Panc1 (cell line): ENCODE measurements at regions not wholly inside any gene's neighbourhood (a gene's known extent, or its start where the extent isn't known, plus 50 kb on each side); places are given as distances from the start of the nearest gene placed in this dataset.
"Not testable (repeated sequence)": the region's sequence is repeated elsewhere in the genome, so short reads cannot be mapped to it uniquely, and the experiment has no call there.

Experiments used
- ATAC-seq: fragments of 200-7000 bp; cut with Tn5 transposase; 2 replicates; pipeline ENCODE4 v1.9.1; 2020; ENCODE audit warnings: mild to moderate bottlenecking, moderate library complexity
- BruUV-seq: library from RNA; stranded (reverse); fragments of 400-500 nt; replicated peaks from 2 replicates; lab custom pipeline; 2021; lab: Mats Ljungman, UMichigan
- CTCF ChIA-PET: fragments of 300-600 bp; sonication (Branson Sonifier 250); formaldehyde crosslinking; loops from one replicate; lab custom pipeline; 2022; ENCODE audit warnings: antibody characterized with exemption; lab: Charles Lee
- POLR2A ChIA-PET: fragments of 300-600 bp; sonication (Branson Sonifier 250); formaldehyde crosslinking; loops from one replicate; lab custom pipeline; 2022; ENCODE audit warnings: antibody characterized with exemption; lab: Charles Lee
- DNase-seq: peaks from one replicate; pipeline ENCODE4 v3.0.0-alpha.2; 2010; ENCODE audit warnings: low read depth, low spot score
- H3K27ac ChIP-seq: 2 replicates; pipeline ENCODE4 v1.5.1; 2011; ENCODE audit warnings: mild to moderate bottlenecking, low read length, inconsistent platforms
- H3K27me3 ChIP-seq: fragments of 200-500 bp; sonication (Bioruptor generic); 2 replicates; pipeline ENCODE4 v1.6.0; 2014; ENCODE audit warnings: low read length, inconsistent platforms; ENCODE audit not compliant: control insufficient read depth, insufficient read depth
- H3K36me3 ChIP-seq: fragments of 200-500 bp; sonication (Bioruptor generic); 2 replicates; pipeline ENCODE4 v1.5.1; 2014; ENCODE audit warnings: inconsistent platforms, mild to moderate bottlenecking, low read length, moderate library complexity; ENCODE audit not compliant: control insufficient read depth, insufficient read depth
- H3K4me1 ChIP-seq: 2 replicates; pipeline ENCODE4 v1.5.1; 2011; ENCODE audit warnings: inconsistent platforms, mild to moderate bottlenecking, low read length, moderate library complexity; ENCODE audit not compliant: control insufficient read depth, insufficient read depth
- H3K4me3 ChIP-seq, 2 experiments: 2 replicates each; pipeline ENCODE4 v1.5.1; 2011 to 2012; ENCODE audit warnings: low read depth in 2 of 2, low read length in 2 of 2, mild to moderate bottlenecking in 2 of 2, inconsistent platforms in 1 of 2, moderate library complexity in 1 of 2
- H3K9me3 ChIP-seq: fragments of 200-500 bp; sonication (Bioruptor generic); 2 replicates; pipeline ENCODE4 v1.5.1; 2014; ENCODE audit warnings: low read depth, mild to moderate bottlenecking, inconsistent platforms, low read length, moderate library complexity; ENCODE audit not compliant: control insufficient read depth, insufficient read depth
- POLR2AphosphoS5 ChIP-seq: IDR thresholded peaks from 2 replicates; pipeline ENCODE4 v1.6.1; 2012; ENCODE audit warnings: mild to moderate bottlenecking, low read depth, low read length, moderate library complexity
- SIN3A ChIP-seq: IDR thresholded peaks from 2 replicates; pipeline ENCODE4 v1.6.1; 2012; ENCODE audit warnings: low read depth, mild to moderate bottlenecking, low read length, moderate library complexity, borderline replicate concordance; ENCODE audit not compliant: insufficient read depth
- TCF7L2 ChIP-seq: IDR thresholded peaks from 2 replicates; pipeline ENCODE4 v1.6.1; 2011; ENCODE audit warnings: mild to moderate bottlenecking, low read depth, low read length, inconsistent platforms
- in situ Hi-C: cut with HindIII; loops from 2 replicates; pipeline ENCODE4 v1.10.0; 2016; ENCODE audit warnings: low sequenced_read_pairs, low pct_unique_long_range_greater_than_20kb
- intact Hi-C: fragments of 100-400 bp; cut with micrococcal nuclease; formaldehyde crosslinking; loops from one replicate; pipeline ENCODE4 v1.10.0; 2022; ENCODE audit not compliant: unreplicated experiment
- TF ChIP-seq, protein P1 (sequence below): fragments of 450-650 bp; IDR thresholded peaks from 2 replicates; pipeline ENCODE4 v1.5.1; 2017; ENCODE audit warnings: mild to moderate bottlenecking
- TF ChIP-seq, protein P2 (sequence below), 2 experiments: IDR thresholded peaks; 2 replicates each; pipeline ENCODE4 v1.6.1; 2011 to 2012; ENCODE audit warnings: low read depth in 2 of 2, control low read depth in 1 of 2, low read length in 1 of 2, mild to moderate bottlenecking in 1 of 2, moderate library complexity in 1 of 2; ENCODE audit not compliant: insufficient read depth in 1 of 2

DNA sequence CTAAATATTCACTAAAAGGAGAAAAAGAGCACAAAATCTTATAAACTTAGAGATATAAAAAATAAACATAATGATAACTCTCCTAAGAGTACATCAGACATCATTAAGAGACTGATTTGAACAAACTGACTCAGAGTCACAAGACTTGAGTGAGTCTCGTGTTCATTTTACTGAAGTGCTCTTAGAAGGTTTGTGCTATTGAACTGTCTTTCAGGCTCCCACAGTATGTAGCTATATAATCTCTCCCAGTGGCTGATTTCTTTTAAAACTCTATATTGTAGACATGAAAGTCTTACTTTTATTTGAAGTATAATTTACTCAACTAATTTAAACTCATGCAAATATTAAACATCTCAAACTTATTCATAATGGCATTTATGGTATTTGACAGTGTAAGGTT is 456.0 kb upstream of the FAM174A start:
- H3K27ac ChIP-seq, ATAC-seq, H3K4me1 ChIP-seq, POLR2A ChIA-PET, H3K4me3 ChIP-seq, in situ Hi-C loops, H3K36me3 ChIP-seq, H3K9me3 ChIP-seq, H3K27me3 ChIP-seq, CTCF ChIA-PET, intact Hi-C loops, DNase-seq, BruUV-seq: not testable (repeated sequence)

DNA sequence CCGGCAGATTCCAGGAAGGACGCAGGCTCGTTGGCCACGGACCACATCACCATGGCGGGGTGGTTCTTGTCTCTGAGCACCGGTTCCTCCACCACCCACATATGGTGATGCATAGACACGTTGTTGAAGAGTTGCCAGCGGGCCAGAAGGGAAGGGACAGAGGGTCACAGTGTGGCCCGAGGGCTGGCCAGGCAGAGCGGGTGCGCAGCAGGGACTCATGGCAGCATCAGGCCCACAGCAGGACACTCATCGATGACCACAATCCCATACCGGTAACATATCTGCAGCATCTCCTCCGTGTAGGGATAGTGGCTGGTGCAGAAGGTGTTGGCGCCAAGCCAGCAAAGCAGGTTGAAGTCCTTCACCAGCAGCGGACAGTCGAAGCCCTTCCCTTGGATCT is 469.2 kb upstream of the FAM174A start:
- ATAC-seq = 0 out of 2 replicates have a peak, but pooled peaks have one; percentile 21
- not testable (repeated sequence) for DNase-seq, BruUV-seq

DNA sequence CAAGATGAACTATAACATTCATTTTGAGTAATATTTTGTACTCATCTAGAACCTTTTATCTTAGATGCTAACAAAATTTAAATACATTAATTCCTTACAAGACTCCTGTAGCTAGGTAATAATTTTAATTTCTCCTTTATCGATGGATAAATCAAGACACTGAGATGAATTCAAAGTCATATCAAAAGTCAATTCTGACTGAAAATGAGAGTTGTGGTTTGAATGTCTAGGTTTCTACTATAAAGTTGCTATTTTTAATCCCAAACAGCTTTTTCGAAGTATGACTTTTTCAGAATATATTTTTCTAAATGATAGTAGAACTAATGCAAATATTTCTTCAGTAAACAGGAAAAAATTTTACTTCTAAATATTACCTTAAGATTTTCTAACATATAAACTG is 491.7 kb upstream of the FAM174A start:
- in situ Hi-C loops = no loop called here
- H3K27me3 ChIP-seq = no peaks in the 10 kb centered on the region
- H3K36me3 ChIP-seq = no peaks in the 10 kb centered on the region
- ChIA-PET POLR2A (interaction anchor here (0.6 kb wide), 1 partner anchor 86 kb away, joined by 4 read pairs; no protein-coding TSS in a partner anchor), CTCF (no interaction called here)
- H3K4me3 ChIP-seq = no peak overlapping the region
- H3K9me3 ChIP-seq = no peaks in the 10 kb centered on the region
- no peak overlapping the region for H3K27ac ChIP-seq
- intact Hi-C loops = no loop called here
- no peaks in the 10 kb centered on the region for H3K4me1 ChIP-seq
- no peak for DNase-seq
- BruUV-seq = no TSS peak
- no peak for TF ChIP-seq TCF7L2
- TF ChIP-seq SIN3A = no peak
- TF ChIP-seq POLR2AphosphoS5 = no peak
- TF ChIP-seq, protein P1, sequence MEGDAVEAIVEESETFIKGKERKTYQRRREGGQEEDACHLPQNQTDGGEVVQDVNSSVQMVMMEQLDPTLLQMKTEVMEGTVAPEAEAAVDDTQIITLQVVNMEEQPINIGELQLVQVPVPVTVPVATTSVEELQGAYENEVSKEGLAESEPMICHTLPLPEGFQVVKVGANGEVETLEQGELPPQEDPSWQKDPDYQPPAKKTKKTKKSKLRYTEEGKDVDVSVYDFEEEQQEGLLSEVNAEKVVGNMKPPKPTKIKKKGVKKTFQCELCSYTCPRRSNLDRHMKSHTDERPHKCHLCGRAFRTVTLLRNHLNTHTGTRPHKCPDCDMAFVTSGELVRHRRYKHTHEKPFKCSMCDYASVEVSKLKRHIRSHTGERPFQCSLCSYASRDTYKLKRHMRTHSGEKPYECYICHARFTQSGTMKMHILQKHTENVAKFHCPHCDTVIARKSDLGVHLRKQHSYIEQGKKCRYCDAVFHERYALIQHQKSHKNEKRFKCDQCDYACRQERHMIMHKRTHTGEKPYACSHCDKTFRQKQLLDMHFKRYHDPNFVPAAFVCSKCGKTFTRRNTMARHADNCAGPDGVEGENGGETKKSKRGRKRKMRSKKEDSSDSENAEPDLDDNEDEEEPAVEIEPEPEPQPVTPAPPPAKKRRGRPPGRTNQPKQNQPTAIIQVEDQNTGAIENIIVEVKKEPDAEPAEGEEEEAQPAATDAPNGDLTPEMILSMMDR = no peak
- TF ChIP-seq, protein P2, sequence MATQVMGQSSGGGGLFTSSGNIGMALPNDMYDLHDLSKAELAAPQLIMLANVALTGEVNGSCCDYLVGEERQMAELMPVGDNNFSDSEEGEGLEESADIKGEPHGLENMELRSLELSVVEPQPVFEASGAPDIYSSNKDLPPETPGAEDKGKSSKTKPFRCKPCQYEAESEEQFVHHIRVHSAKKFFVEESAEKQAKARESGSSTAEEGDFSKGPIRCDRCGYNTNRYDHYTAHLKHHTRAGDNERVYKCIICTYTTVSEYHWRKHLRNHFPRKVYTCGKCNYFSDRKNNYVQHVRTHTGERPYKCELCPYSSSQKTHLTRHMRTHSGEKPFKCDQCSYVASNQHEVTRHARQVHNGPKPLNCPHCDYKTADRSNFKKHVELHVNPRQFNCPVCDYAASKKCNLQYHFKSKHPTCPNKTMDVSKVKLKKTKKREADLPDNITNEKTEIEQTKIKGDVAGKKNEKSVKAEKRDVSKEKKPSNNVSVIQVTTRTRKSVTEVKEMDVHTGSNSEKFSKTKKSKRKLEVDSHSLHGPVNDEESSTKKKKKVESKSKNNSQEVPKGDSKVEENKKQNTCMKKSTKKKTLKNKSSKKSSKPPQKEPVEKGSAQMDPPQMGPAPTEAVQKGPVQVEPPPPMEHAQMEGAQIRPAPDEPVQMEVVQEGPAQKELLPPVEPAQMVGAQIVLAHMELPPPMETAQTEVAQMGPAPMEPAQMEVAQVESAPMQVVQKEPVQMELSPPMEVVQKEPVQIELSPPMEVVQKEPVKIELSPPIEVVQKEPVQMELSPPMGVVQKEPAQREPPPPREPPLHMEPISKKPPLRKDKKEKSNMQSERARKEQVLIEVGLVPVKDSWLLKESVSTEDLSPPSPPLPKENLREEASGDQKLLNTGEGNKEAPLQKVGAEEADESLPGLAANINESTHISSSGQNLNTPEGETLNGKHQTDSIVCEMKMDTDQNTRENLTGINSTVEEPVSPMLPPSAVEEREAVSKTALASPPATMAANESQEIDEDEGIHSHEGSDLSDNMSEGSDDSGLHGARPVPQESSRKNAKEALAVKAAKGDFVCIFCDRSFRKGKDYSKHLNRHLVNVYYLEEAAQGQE (IDR thresholded peaks at IDR 0.05; ENCODE audit: insufficient read depth in 1 of 2, low read depth in 2 of 2, low read length in 1 of 2) = no peak
- ATAC-seq = no peak

More for the DNA sequence above, 469.2 kb upstream of the FAM174A start:
- POLR2A ChIA-PET, intact Hi-C loops, H3K27ac ChIP-seq, H3K9me3 ChIP-seq, H3K36me3 ChIP-seq, in situ Hi-C loops, H3K4me1 ChIP-seq, H3K4me3 ChIP-seq, CTCF ChIA-PET, H3K27me3 ChIP-seq: not testable (repeated sequence)
